HG03378 (cell line): ENCODE measurements at regions not wholly inside any gene's neighbourhood (a gene's known extent, or its start where the extent isn't known, plus 50 kb on each side); places are given as distances from the start of the nearest gene placed in this dataset.
A peak's percentile ranks its signal among the peaks of the same experiment; 100 is the strongest.
"Not testable (repeated sequence)": the region's sequence is repeated elsewhere in the genome, so short reads cannot be mapped to it uniquely, and the experiment has no call there.

Experiments used
- ATAC-seq: cut with Tn5 transposase; IDR thresholded peaks from one replicate; pipeline ENCODE4 v1.9.1; 2021; ENCODE audit warnings: mild to moderate bottlenecking, moderate library complexity; ENCODE audit not compliant: unreplicated experiment

GRCh38 chr6:165012183-165012582 is 297.2 kb downstream of the C6orf118 start:
- ATAC-seq, result no peak

DNA sequence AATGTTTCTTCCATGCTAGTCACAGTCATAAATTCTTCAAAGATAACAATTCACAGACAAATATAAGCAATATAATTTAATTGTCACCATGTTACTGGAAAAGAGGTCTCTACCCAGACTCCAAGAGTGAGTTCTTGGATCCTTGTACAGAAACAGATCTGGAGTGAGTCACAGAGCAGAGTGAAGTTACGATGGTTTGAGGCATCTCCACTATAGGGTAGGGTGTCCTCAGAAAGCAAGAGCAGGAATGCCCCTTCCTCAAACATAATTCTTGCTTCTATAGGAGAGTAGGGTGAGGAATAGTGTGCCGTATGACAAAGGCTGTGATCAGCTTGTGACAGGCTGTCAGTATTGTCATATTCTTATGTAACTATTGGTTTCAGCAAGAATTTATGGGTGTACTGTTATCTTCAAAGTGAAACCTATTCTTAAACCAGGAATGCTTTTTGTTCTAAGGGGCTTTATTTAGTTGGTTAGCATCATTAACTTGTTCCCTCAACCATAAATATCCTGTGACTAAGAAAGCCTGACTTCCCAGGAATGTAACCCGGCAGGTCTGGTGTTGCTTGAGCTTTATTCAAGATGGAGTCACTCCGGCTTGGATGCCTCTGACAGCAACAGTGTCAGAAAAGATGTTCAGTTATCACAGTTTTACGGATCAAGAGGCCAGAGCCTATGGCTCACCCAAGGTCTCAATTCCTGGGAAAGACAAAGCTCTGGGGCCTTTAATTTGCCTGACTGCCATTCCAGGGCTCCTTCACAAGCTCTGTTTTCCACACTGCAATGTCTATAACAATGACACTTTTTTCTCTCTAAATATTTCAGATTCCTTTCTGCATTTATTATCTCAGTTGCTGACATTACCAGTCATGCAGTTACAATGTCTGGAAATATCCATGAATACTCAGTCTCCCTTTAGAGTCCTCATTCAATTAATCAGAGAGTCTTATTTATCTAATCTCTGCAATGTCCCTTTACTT is 298.6 kb downstream of the C6orf118 start:
- ATAC-seq, result no peak

DNA sequence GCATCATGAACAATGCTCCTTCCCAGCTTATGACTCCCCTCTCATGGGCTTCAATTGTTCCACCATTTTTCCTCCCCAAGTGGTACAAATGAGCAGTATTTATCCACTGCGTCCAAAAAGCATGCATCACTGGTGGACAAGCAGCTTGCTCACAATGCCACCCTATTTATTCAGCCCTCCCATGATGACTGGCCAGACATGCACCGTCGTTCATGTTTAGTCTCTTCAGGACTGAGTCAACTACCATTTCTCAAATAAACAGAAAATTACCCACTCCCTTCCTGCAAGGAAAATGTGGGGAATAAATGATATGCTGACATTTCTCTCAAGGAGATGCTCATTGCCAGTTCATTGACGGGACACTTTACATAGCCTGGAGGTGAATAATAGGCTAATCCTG is 300.4 kb downstream of the C6orf118 start:
- ATAC-seq, result no peak

DNA sequence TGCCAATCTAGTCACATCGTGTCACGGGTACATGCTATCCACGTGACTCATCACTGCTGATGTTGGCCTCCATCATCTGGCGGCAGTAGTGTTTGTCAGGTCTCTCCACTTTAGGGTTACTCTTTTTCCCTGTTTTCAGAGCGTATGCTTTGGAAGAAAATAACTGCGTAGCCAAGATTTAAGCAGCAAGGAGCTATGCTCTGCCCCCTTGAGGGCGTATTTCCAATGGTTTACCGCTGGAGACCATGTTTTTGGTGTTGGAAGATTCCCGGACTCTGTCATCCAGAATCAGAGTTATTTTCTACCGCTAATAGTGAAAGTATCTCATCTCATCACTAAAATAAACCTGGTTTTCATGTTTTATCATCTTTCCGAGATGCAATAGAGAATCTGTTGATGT is 306.5 kb downstream of the C6orf118 start:
- ATAC-seq, result no peak

DNA sequence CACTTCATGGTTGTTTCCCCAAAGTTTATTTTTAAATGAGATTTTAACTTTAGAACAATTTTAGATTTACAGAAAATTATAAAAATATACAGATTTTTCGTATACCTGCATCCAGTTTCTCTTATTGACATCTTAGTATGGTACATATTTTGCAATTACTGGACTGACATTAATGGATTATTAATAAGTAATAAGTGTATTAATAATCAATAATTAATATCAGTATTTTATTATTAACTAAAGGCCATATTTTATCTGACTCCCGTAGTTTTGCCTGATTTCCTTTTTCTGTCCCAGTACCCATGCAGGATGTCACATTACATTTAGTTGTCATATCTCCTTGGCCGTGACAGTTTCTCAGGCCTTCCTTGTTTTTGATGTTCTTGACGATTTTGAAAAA is 307.0 kb downstream of the C6orf118 start:
- ATAC-seq, result no peak

- ATAC-seq, result no peak
Measured at GRCh38 chr6:165001502-165002157, 307.8 kb downstream of the C6orf118 start.

DNA sequence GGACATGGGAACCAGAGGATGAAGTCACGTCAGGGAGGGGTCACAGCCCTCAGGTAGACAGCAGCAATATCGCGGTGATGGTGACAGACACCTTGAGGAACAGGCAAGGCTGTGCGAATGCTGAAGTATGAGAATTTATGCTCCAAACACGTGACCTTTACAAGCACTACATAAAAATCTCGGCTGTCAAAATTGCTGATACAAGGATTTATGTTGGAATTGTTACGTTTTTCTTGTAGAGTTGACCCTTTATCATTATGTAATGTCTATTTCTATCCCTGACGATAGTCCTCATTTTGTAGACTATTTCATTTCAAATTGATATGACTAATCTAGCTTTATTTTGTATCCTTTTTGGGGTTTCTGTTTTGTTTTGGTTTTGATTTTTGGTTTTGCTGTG is 311.1 kb downstream of the C6orf118 start:
- no peak for ATAC-seq

DNA sequence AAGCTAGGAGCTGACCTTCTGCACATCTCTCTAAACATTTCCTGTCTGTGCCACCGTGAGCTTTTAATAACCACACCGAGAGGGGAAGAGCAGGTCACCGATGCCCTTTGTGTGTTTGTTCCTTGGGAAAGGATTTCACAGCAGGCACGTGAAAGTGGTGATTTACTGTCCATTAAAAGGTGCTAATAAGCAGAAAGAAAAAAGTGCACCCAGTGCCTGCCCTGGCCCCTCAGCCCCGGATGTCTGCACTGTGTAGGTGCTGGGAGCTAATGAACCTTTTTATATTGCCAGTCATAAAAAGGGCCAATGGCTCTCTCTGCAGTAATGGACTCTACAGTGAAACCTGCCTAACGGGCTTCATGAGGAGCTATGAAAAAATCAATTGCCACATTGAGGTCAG is 312.6 kb downstream of the C6orf118 start:
- ATAC-seq, result no peak

DNA sequence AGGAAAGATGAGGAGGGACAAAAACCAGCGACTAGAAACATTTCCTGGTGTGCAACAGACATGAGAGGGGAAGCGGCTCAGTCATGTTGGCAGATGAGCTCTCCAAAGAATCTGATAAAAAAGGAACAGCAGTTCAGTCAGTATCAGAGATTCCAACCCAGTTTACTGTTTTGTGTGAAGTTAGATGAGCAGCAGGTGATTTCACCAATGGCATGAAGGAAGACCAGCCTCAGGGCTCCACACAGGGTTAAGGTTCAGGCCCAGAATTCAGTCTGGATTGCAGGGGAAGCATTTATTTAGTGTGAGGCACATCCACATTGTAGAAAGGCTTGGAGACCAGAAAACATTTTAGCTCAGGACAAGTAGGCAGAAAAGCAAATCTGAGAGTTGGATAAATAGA is 317.8 kb downstream of the C6orf118 start:
- ATAC-seq, result no peak

DNA sequence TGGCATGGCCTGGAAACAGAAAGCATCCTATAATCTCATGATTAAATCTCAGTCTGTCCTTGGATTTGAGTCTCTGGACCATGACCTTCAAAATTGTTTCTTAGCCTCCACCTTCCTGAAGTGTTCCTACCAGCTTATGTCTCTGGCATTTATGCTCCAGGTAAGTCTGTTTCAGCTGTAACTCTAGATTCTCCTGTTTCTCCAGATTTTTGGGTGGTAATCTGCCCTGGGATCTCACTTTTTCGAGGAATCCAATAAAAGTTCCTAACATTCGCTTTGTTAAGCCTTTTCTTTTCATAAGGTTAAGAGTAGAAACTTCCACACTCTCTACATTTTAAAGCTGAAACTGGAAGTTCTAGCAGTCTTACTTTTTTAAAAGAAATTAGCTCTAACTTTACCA is 318.5 kb downstream of the C6orf118 start:
- no peak for ATAC-seq

DNA sequence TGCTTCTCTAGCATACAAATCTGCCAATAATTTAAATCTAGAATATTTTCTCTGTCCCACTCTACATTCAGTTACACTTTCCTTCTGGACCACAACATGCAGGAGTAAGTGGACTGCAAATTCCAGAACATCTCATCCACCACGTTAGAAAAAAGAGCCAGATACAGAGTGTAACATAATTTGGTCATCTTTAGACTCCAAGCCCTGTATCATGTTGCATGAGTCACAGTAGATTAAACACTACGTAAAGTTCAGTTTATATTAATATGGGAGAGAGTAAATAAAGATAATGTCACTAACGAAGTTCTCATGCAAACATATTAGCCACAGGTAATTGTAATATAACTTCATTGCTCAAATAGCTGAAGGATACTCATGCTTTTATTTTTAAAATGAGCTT is 327.0 kb downstream of the C6orf118 start:
- ATAC-seq, result no peak

DNA sequence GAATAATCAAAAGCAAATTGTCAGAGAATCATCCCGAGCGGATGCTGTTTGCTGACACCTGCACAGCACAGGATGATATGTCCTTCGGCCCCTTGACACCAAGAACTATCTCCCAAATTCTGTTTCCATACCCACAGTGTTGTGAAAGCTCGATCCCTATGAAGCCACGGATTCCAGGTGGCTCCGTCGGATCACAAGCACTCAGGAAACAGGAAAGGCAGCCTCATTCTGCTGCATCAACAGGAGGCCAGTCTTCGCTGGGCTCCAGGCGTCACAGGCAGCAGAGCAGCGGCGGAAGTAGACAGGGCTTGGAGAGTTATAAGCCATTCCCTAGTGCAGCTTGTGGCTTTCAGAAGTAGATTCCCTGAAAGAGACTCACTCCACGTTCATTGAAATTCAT is 342.3 kb downstream of the C6orf118 start:
- ATAC-seq, result no peak

- ATAC-seq, result no peak
Measured at GRCh38 chr6:164962805-164963204, 346.6 kb downstream of the C6orf118 start.

DNA sequence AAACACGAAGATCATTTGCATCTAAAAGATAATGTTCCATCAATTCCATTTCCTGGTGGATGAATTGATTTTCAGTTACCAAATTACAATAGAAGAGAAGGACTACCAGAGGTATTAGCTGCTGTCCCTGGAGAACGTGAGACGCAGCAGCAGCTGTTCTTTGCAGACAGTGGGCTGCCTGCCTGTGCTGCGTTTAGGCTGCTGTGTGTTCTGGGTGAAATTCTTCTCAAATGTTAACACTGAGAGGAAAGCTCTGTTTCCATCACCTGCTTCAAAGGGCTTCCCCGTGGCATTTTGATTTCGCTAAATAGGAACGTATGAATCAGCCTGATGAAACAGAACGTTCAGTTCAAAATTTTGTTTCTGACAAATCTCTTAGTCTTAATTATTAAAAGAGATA is 362.2 kb downstream of the C6orf118 start:
- ATAC-seq, result no peak

GRCh38 chr6:164942271-164942670 is 367.1 kb downstream of the C6orf118 start:
- ATAC-seq, result no peak

DNA sequence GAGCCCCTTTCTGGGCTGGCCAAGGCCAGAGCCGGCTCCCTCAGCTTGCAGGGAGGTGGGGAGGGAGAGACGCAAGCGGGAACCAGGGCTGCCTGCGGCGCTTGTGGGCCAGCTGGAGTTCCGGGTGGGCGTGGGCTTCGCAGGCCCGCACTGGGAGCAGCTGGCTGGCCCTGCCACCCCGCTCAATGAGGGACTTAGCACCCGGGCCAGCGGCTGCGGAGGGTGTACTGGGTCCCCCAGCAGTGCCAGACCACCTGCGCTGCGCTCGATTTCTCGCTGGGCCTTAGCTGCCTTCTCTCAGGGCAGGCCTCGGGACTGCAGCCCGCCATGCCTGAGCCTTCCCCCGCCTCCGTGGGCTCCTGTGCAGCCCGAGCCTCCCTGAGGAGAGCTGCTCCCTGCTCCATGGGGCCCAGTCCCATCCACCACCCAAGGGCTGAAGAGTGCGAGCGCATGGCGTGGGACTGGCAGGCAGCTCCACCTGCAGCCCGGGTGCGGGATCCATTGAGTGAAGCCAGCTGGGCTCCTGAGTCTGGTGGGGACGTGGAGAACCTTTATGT is 376.1 kb downstream of the C6orf118 start:
- not testable (repeated sequence) for ATAC-seq

DNA sequence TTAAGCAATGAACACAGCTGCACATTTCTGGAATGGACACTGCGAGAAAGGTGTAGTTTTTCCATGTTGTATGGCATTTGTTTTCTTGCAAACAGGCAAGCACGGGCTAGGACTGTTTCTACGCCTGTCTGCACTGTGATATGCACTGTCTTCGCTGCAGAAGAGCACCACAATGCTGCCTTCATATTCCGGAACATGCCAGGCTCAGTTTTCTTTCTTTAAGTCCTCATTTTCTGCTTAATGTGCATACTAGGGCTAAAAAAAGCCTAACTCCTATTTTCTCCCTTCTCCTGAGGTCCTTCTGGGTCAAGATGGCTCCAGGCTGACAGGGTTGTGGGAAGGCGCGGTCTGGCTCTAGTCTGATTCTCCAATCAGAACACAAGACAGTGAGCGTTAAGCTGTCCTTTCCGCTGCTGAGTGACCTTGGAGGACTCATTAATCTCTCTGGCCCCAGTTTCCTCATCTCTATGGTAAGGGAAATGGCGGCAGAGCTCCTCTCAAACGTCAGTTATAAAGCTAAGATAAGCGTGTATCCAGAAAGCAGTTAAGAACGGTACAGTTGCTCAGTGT is 379.9 kb downstream of the C6orf118 start:
- no peak for ATAC-seq

- ATAC-seq, result no peak
Measured at GRCh38 chr6:164928728-164929407, 380.5 kb downstream of the C6orf118 start.

DNA sequence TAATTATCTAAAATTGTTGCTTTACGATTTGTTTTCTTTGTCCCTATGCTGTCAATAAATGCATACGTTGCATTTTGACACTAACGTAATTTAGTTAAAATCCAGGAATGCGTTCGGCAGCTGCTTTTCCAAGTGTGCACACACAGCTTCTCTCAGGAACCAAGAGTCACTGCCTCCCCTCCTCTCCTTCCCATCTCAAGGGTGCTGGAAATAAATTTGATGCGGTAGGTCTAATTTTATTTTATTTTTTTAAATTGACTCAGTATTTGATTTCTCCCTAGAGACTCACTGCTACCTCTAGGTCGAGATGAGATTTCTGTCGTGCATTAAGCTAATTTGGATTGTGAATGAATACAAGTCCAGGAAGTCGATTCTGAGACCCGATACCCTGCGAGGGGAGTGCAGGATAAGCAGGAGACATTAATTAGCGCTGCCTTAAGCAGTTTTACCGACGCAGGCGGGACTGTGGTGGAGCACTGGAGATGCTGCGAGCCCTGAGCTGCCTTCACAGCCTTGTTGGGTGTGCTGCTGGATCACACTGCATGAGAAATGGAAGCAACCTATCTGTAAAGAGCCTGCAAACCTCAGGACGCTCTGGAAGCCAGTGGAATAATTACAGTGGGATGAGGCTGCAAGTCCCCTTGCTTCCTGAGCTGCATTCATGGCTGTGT is 381.2 kb downstream of the C6orf118 start:
- no peak for ATAC-seq

DNA sequence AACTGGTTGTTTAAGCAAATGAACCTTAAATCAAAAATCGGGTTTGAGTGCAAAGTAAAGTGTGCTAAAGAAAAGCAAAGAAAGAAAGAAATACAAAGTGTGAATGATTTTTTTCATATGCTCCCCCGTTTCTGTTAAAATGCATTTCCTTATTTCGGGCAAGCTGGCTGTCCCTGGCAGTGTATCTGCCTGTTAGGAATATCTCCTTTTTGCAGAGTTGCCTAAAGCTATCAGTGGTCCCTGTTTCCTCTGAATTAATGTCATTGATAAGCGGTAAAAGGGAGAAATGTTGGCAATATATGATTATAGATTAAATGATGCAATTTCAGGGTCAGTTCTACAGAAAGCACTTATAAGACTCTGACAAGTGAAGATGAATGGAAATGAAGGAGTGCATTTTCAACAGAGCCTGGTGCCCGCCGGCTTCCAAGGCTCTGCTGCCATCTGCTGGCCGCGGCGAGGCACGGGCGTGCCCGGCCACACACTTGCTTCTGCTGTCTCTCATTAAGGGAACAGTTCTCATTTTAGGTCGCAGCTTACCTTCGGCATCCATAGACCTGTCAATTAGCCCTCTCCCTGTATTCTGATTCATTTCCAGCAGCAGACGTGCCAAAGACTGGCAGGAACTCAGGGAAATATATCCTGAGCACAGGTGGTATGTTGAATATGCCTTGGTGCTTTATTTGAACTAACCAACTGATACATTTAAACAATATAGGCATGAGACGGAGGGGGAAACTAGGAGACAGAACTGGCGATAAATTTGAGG is 381.9 kb downstream of the C6orf118 start:
- peak; percentile 85 for ATAC-seq
